A673 (cell line): ENCODE measurements at regions not wholly inside any gene's neighbourhood (a gene's known extent, or its start where the extent isn't known, plus 50 kb on each side); places are given as distances from the start of the nearest gene placed in this dataset.

Source experiments
- CTCF ChIP-seq: fragments of 300-800, 200-600 bp; sonication (generic); conservative IDR thresholded peaks from 2 replicates; pipeline ENCODE4 v1.5.1; 2017; ENCODE audit warnings: low read depth, mild to moderate bottlenecking, antibody characterized with exemption, low read length, moderate library complexity, mixed read lengths
- EZH2 ChIP-seq: fragments of 200-600 bp; sonication (generic); IDR thresholded peaks from 2 replicates; pipeline ENCODE4 v1.6.1; 2017; ENCODE audit warnings: borderline replicate concordance, low read depth, mild to moderate bottlenecking, mixed read lengths, antibody characterized with exemption, low read length; ENCODE audit not compliant: poor library complexity, severe bottlenecking

- TF ChIP-seq CTCF (no peak), EZH2 (no peak)
Measured at GRCh38 chr6:95676011-95676628, 98.8 kb downstream of the MANEA start.
